ENCODE measurements at regions not wholly inside any gene's neighbourhood (a gene's known extent, or its start where the extent isn't known, plus 50 kb on each side); places are given as distances from the start of the nearest gene placed in this dataset.

GRCh38 chr7:52539414-52539813 lies 496.0 kb upstream of the POM121L12 start:
- in situ Hi-C loops (cut with MboI; ENCODE audit: low pct_unique_long_range_greater_than_20kb, low sequenced_read_pairs), result no loop called here

GRCh38 chr7:52537051-52537450 lies 498.4 kb upstream of the POM121L12 start:
- in situ Hi-C loops (cut with MboI; ENCODE audit: low pct_unique_long_range_greater_than_20kb, low sequenced_read_pairs), result no loop called here

More at GRCh38 chr7:52539414-52539813, 496.0 kb upstream of the POM121L12 start:
- no peak for DNase-seq

GRCh38 chr7:52525772-52526341 lies 509.6 kb upstream of the POM121L12 start:
- in situ Hi-C loops (cut with MboI; ENCODE audit: low pct_unique_long_range_greater_than_20kb, low sequenced_read_pairs), result no loop called here
- DNase-seq, result no peak

More at GRCh38 chr7:52537051-52537450, 498.4 kb upstream of the POM121L12 start:
- no peak for DNase-seq

- in situ Hi-C loops (cut with MboI; ENCODE audit: low pct_unique_long_range_greater_than_20kb, low sequenced_read_pairs), result no loop called here
- no peak for DNase-seq
Measured at GRCh38 chr7:52518869-52519268, 516.6 kb upstream of the POM121L12 start.

GRCh38 chr7:52512656-52513055 lies 522.8 kb upstream of the POM121L12 start:
- DNase-seq, result no peak
- in situ Hi-C loops (cut with MboI; ENCODE audit: low pct_unique_long_range_greater_than_20kb, low sequenced_read_pairs), result no loop called here

- DNase-seq, result peak; percentile 77
- in situ Hi-C loops (cut with MboI; ENCODE audit: low pct_unique_long_range_greater_than_20kb, low sequenced_read_pairs), result no loop called here
Measured at GRCh38 chr7:52507546-52508255, 527.7 kb upstream of the POM121L12 start.

- no peak for DNase-seq
- in situ Hi-C loops (cut with MboI; ENCODE audit: low pct_unique_long_range_greater_than_20kb, low sequenced_read_pairs), result no loop called here
Measured at GRCh38 chr7:52506325-52506724, 529.1 kb upstream of the POM121L12 start.

- DNase-seq, result no peak
- in situ Hi-C loops (cut with MboI; ENCODE audit: low pct_unique_long_range_greater_than_20kb, low sequenced_read_pairs), result no loop called here
Measured at GRCh38 chr7:52504561-52504960, 530.9 kb upstream of the POM121L12 start.

- no peak for DNase-seq
- in situ Hi-C loops (cut with MboI; ENCODE audit: low pct_unique_long_range_greater_than_20kb, low sequenced_read_pairs), result no loop called here
Measured at GRCh38 chr7:52502281-52502680, 533.2 kb upstream of the POM121L12 start.

- DNase-seq, result no peak
- in situ Hi-C loops (cut with MboI; ENCODE audit: low pct_unique_long_range_greater_than_20kb, low sequenced_read_pairs), result no loop called here
Measured at GRCh38 chr7:52501696-52502095, 533.7 kb upstream of the POM121L12 start.

GRCh38 chr7:52500841-52501240 lies 534.6 kb upstream of the POM121L12 start:
- DNase-seq, result no peak
- in situ Hi-C loops (cut with MboI; ENCODE audit: low pct_unique_long_range_greater_than_20kb, low sequenced_read_pairs), result no loop called here

GRCh38 chr7:52498366-52498765 lies 537.1 kb upstream of the POM121L12 start:
- in situ Hi-C loops (cut with MboI; ENCODE audit: low pct_unique_long_range_greater_than_20kb, low sequenced_read_pairs), result no loop called here
- DNase-seq, result no peak

GRCh38 chr7:52486267-52486666 lies 549.2 kb upstream of the POM121L12 start:
- in situ Hi-C loops (cut with MboI; ENCODE audit: low pct_unique_long_range_greater_than_20kb, low sequenced_read_pairs), result no loop called here
- DNase-seq, result no peak

- in situ Hi-C loops (cut with MboI; ENCODE audit: low pct_unique_long_range_greater_than_20kb, low sequenced_read_pairs), result no loop called here
- DNase-seq, result no peak
Measured at GRCh38 chr7:52482076-52482475, 553.4 kb upstream of the POM121L12 start.

- in situ Hi-C loops (cut with MboI; ENCODE audit: low pct_unique_long_range_greater_than_20kb, low sequenced_read_pairs), result no loop called here
- DNase-seq, result no peak
Measured at GRCh38 chr7:52481571-52481970, 553.9 kb upstream of the POM121L12 start.

- DNase-seq, result no peak
- in situ Hi-C loops (cut with MboI; ENCODE audit: low pct_unique_long_range_greater_than_20kb, low sequenced_read_pairs), result no loop called here
Measured at GRCh38 chr7:52479990-52480389, 555.4 kb upstream of the POM121L12 start.

- DNase-seq, result no peak
- in situ Hi-C loops (cut with MboI; ENCODE audit: low pct_unique_long_range_greater_than_20kb, low sequenced_read_pairs), result no loop called here
Measured at GRCh38 chr7:52475001-52475582, 560.3 kb upstream of the POM121L12 start.

- in situ Hi-C loops (cut with MboI; ENCODE audit: low pct_unique_long_range_greater_than_20kb, low sequenced_read_pairs), result no loop called here
- DNase-seq, result no peak
Measured at GRCh38 chr7:52473756-52474155, 561.7 kb upstream of the POM121L12 start.

GRCh38 chr7:52472006-52472620 lies 563.3 kb upstream of the POM121L12 start:
- DNase-seq, result no peak
- in situ Hi-C loops (cut with MboI; ENCODE audit: low pct_unique_long_range_greater_than_20kb, low sequenced_read_pairs), result no loop called here

- in situ Hi-C loops (cut with MboI; ENCODE audit: low pct_unique_long_range_greater_than_20kb, low sequenced_read_pairs), result no loop called here
- no peak for DNase-seq
Measured at GRCh38 chr7:52465216-52465615, 570.2 kb upstream of the POM121L12 start.
